Left colon (tissue), 2 donors: ENCODE measurements at regions not wholly inside any gene's neighbourhood (a gene's known extent, or its start where the extent isn't known, plus 50 kb on each side); places are given as distances from the start of the nearest gene placed in this dataset.

Source experiments
- ATAC-seq: fragments of 200-7000 bp; cut with Tn5 transposase; one replicate; pipeline ENCODE4 v1.9.1; 2020; ENCODE audit warnings: mild to moderate bottlenecking, moderate library complexity
- DNase-seq, 2 donors: peaks; one replicate each; pipeline ENCODE4 v3.0.0-alpha.2; 2020
- intact Hi-C, 2 donors: fragments of 100-400 bp; cut with DNase I in 1 of 2; cut with micrococcal nuclease in 1 of 2; formaldehyde crosslinking; loops; one replicate each; pipeline versions ENCODE4 v1.11.2 to v1.14.0; 2022; cut with DNase I, micrococcal nuclease
- donor health status: DM: no; HTN: no; CAD: no.
- donor health status: DM: yes; HTN: yes; CAD: no.

GRCh38 chr10:108808228-108808627 lies 1115.1 kb downstream of the XPNPEP1 start:
- ATAC-seq (no peak), DNase-seq (no peak)
- intact Hi-C loops: no loop called here

- DNase-seq: no peak
- intact Hi-C loops: no loop called here
- ATAC-seq: no peak
These were observed 1121.4 kb downstream of the XPNPEP1 start for GRCh38 chr10:108801775-108802517.

- intact Hi-C loops: no loop called here
- no peak for DNase-seq
- ATAC-seq: no peak
These were observed 1122.1 kb downstream of the XPNPEP1 start for GRCh38 chr10:108801220-108801619.

GRCh38 chr10:108797573-108797972 lies 1125.7 kb downstream of the XPNPEP1 start:
- intact Hi-C loops: no loop called here
- DNase-seq (no peak), ATAC-seq (no peak)

GRCh38 chr10:108791794-108792474 lies 1131.4 kb downstream of the XPNPEP1 start:
- ATAC-seq: no peak
- intact Hi-C loops: no loop called here
- DNase-seq: no peak

GRCh38 chr10:108791030-108791429 lies 1132.3 kb downstream of the XPNPEP1 start:
- ATAC-seq (no peak), DNase-seq (no peak)
- intact Hi-C loops: no loop called here

GRCh38 chr10:108789919-108790318 lies 1133.4 kb downstream of the XPNPEP1 start:
- intact Hi-C loops: no loop called here

GRCh38 chr10:108789336-108789735 lies 1134.0 kb downstream of the XPNPEP1 start:
- intact Hi-C loops: no loop called here
- ATAC-seq: no peak
- no peak for DNase-seq

More at GRCh38 chr10:108789919-108790318, 1133.4 kb downstream of the XPNPEP1 start:
- DNase-seq (no peak), ATAC-seq (no peak)

GRCh38 chr10:108788891-108789290 lies 1134.4 kb downstream of the XPNPEP1 start:
- intact Hi-C loops: no loop called here
- DNase-seq (no peak), ATAC-seq (no peak)

DNA sequence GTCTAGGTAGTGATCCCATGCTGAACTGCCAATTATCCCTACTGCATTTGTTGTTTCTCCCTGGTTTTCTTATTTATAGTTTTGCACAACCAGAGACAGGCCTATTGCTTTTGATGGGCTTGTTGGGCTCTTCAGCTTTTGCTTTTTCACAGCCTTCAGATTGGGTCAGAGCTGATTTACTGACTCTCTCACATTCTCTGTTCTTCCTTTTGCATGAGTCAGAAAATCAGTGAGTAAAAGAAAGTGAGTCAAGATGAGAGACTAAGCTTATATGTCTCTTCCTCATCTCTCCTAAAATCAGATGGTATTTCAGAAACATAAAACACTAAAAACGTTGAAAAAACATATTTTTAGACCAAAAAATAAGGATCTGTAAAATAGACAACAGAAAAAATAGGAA lies 1135.4 kb downstream of the XPNPEP1 start:
- DNase-seq (no peak), ATAC-seq (no peak)
- intact Hi-C loops: no loop called here

DNA sequence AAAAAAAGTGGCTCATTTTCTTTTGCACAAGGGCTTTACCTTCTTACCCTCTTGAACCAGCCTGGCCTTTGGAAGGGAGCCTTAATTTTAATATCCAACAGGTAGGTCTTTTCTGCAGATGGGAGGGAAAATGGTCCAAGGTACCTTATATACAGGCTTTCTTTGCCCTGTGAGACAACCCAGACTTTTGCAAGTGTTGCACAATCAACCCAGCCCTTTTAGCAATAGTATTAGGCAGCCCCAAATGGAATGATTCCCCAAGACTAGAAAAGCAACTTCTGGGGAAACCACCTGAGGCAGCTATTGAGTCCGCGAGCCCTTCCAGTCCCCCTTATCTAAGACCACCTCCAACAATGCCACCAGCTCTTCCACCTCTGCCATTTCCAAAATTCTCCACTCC lies 1138.3 kb downstream of the XPNPEP1 start:
- intact Hi-C loops: no loop called here
- no peak for ATAC-seq
- DNase-seq: no peak

DNA sequence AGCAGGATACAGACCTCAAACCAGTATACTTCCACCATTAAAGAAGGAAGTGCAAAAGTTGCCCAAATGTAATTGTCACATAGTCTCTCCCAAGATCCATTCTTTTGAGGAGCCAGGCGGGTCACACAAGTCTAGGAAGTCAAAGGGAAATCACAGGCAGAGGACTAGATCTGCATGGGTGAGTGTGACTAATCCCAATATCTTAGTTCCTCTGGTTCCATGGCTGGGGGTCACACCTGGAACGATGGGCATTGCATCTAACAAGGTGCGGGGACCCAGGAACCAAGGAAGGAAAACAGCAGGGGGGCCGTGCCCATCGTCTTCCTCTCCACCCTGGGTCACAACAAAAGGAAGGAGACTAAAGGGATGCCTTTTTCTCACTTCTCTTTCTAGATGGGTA lies 1138.8 kb downstream of the XPNPEP1 start:
- ATAC-seq: no peak
- DNase-seq: no peak
- intact Hi-C loops: no loop called here

DNA sequence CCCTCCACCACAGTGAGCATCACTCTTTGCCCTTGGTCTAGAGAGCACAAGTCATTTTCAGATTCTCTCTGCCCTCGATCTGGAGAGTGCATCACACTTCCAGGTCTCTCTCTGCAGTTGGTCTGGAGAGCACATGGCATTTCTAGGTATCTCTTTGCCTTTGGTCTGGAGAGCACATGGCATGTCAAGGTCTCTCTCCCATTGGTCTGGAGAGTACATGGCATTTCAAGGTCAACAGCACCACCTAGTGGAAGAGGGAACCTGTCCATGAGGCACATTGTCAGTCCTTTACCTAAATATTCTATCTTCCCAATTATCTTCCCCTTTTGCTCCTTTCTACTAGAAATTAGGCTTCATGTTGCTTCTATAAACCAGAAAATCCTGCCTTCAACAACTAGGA lies 1139.4 kb downstream of the XPNPEP1 start:
- intact Hi-C loops: no loop called here
- ATAC-seq (no peak), DNase-seq (peak in 1 of 2 donors; percentile 5)

GRCh38 chr10:108782411-108782810 lies 1140.9 kb downstream of the XPNPEP1 start:
- ATAC-seq (no peak), DNase-seq (no peak)
- intact Hi-C loops: no loop called here

DNA sequence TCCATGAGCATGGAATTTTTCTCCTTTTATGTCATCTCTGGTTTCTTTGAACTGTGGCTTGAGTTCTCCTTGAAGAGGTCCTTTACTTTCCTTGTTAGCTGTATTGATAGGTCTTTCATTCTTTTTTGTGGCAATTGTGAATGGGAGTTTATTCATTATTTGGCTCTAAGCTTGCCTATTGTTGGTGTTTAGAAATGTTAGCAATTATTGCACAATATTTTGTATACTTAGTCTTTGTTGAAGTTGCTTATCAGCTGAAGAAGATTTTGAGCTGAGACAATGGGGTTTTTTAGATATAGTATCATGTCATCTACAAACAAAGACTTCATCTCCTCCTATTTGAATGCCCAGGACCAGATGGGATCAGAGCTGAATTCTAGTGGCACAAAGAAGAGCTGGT lies 1143.8 kb downstream of the XPNPEP1 start:
- intact Hi-C loops: no loop called here
- no peak for DNase-seq
- ATAC-seq: no peak

DNA sequence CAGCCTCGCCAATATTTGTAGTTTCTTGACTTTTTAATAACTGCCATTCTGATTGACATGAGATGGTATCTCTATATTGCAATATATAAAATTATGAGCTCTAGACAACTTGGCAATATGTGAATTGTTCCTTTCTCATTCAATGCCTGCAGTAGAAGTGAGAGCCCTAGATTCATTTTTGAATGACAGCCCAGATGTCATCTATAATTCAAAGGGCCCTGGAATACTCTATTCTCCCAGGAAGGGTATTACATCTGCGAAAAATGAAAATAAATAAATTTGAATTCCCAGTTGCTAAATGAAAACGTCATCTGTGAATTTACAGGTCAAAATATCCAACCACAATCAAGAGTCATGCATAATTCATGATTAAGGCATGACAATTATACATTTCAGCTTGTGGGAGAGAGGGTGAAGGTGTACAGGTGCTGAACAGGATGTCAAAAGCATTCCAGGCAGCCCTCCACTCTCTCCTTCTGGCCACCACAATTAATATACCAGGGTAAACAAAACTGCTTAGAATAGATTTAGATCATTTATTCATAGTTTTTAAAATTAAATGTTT lies 1147.3 kb downstream of the XPNPEP1 start:
- DNase-seq (no peak), ATAC-seq (no peak)
- intact Hi-C loops: no loop called here

DNA sequence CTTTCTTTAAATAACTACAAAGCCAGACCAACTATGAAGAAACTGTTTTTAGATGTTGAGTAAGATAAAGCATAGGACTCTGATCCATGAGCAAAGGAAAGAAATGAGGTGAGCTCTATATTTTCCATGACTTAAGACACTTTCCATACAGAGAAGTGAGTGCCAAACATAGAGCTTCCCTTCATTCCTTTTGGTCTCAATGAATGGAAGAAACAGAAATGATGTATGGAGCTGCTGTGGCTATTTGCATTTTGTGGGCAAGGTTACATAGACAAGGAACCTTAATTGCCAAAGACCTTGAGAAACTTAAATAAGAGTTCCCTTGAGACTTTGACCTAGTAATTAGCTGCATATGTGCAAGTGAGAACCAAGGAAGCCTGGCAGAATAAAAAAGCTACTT lies 1152.2 kb downstream of the XPNPEP1 start:
- intact Hi-C loops: no loop called here
- ATAC-seq: no peak
- no peak for DNase-seq

DNA sequence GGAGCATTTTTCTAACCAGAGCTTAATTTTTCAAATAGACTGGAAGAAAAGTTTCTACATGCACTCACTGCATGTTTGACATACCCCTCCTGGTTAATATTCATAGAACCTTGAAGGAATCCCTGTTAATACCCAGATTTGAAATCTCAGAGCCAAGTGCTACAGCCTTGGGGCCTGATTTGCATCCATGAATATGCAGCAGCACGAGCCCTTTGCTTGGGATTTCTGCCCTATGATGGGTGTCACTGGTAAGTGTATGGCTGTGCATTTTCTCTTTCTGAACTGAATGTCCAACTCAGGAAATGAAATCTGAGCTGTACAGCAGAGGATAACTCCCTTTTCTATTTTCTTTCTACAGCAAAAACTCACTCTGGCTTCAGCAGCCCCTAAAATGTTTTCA lies 1157.5 kb downstream of the XPNPEP1 start:
- no peak for ATAC-seq
- intact Hi-C loops: no loop called here
- no peak for DNase-seq

DNA sequence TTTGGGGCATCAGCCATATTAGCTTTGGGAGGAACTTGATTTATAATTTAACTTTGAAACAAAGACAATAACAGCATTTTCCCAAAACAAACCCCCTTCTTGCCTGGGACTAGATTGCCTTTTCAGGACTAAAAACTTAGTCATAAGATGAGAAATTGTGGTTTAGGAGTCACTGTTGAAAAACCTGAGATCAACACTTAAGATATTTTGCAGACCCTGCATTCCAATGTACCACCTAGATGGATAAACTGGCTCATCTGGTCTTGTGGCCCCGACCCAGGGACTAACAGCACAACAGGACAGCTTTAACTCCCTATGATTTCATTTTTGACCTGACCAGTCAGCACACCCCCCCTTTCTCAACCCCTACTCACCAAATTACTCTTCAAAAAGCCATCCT lies 1165.4 kb downstream of the XPNPEP1 start:
- no peak for DNase-seq
- intact Hi-C loops: no loop called here
- no peak for ATAC-seq

DNA sequence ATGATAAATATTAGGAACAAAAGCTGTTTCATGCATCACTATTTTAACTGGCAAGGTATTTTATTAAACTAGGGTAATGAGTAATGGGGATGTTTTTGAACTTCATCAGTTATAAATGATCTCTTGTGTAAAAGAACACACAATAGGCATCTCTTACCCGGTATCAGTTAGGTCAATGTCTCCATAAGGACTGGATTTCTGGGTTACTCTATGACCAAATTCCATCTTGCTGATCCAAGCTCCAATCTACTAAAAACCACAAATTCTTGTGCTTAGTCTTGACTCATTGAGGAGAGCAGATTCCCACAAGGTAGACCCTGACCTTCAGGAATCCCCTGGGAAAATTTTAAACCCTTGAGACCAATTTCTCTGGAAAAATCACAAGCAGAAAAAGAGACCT lies 1167.7 kb downstream of the XPNPEP1 start:
- intact Hi-C loops: no loop called here
- no peak for ATAC-seq

More for the DNA sequence above, 1167.7 kb downstream of the XPNPEP1 start:
- no peak for DNase-seq
